ENCODE measurements at regions not wholly inside any gene's neighbourhood (a gene's known extent, or its start where the extent isn't known, plus 50 kb on each side); places are given as distances from the start of the nearest gene placed in this dataset.

GRCh38 chr11:110947096-110947495 lies 234.9 kb upstream of the ARHGAP20 start:
- H3K27ac Mint-ChIP-seq = no peak overlapping the region
- H3K36me3 Mint-ChIP-seq (ENCODE audit: insufficient read depth in 2 of 2) = no peaks in the 10 kb centered on the region
- no peak overlapping the region for H3K4me3 Mint-ChIP-seq
- H3K4me1 Mint-ChIP-seq (ENCODE audit: low read depth) = no peaks in the 10 kb centered on the region
- ATAC-seq (replicated peaks in 1 of 2) = no peak
- H3K9me3 Mint-ChIP-seq = peaks cover 2 to 6% of the 10 kb centered on the region in 2 donors
- no peak for DNase-seq
- no peaks in the 10 kb centered on the region for H3K27me3 Mint-ChIP-seq (ENCODE audit: low read depth)

- H3K4me1 Mint-ChIP-seq (ENCODE audit: low read depth) = no peaks in the 10 kb centered on the region
- no peaks in the 10 kb centered on the region for H3K36me3 Mint-ChIP-seq (ENCODE audit: insufficient read depth in 2 of 2)
- H3K27me3 Mint-ChIP-seq (ENCODE audit: low read depth) = no peaks in the 10 kb centered on the region
- no peaks in the 10 kb centered on the region for H3K9me3 Mint-ChIP-seq
- no peak overlapping the region for H3K27ac Mint-ChIP-seq
- H3K4me3 Mint-ChIP-seq = no peak overlapping the region
- ATAC-seq (replicated peaks in 1 of 2) (no peak), DNase-seq (no peak)
Observed at GRCh38 chr11:110939471-110939870, 227.2 kb upstream of the ARHGAP20 start.

- H3K4me1 Mint-ChIP-seq (ENCODE audit: low read depth) = no peaks in the 10 kb centered on the region
- H3K27me3 Mint-ChIP-seq (ENCODE audit: low read depth) = no peaks in the 10 kb centered on the region
- no peak overlapping the region for H3K4me3 Mint-ChIP-seq
- H3K36me3 Mint-ChIP-seq (ENCODE audit: insufficient read depth in 2 of 2) = no peaks in the 10 kb centered on the region
- ATAC-seq (replicated peaks in 1 of 2) (no peak), DNase-seq (no peak)
- no peaks in the 10 kb centered on the region for H3K9me3 Mint-ChIP-seq
- H3K27ac Mint-ChIP-seq = no peak overlapping the region
Observed at GRCh38 chr11:110935018-110935640, 222.9 kb upstream of the ARHGAP20 start.

GRCh38 chr11:110929129-110929528 lies 216.9 kb upstream of the ARHGAP20 start:
- ATAC-seq (replicated peaks in 1 of 2) = no peak
- no peaks in the 10 kb centered on the region for H3K9me3 Mint-ChIP-seq
- no peaks in the 10 kb centered on the region for H3K36me3 Mint-ChIP-seq (ENCODE audit: insufficient read depth in 2 of 2)
- no peak for DNase-seq
- no peaks in the 10 kb centered on the region for H3K27me3 Mint-ChIP-seq (ENCODE audit: low read depth)
- H3K27ac Mint-ChIP-seq = no peak overlapping the region
- H3K4me1 Mint-ChIP-seq (ENCODE audit: low read depth) = no peaks in the 10 kb centered on the region
- no peak overlapping the region for H3K4me3 Mint-ChIP-seq

GRCh38 chr11:110928391-110928790 lies 216.2 kb upstream of the ARHGAP20 start:
- no peaks in the 10 kb centered on the region for H3K36me3 Mint-ChIP-seq (ENCODE audit: insufficient read depth in 2 of 2)
- H3K4me1 Mint-ChIP-seq (ENCODE audit: low read depth) = no peaks in the 10 kb centered on the region

GRCh38 chr11:110921742-110922521 lies 209.7 kb upstream of the ARHGAP20 start:
- H3K27me3 Mint-ChIP-seq (ENCODE audit: low read depth) = no peaks in the 10 kb centered on the region
- H3K4me3 Mint-ChIP-seq = no peak overlapping the region
- ATAC-seq (replicated peaks in 1 of 2) = no peak
- no peaks in the 10 kb centered on the region for H3K9me3 Mint-ChIP-seq
- H3K4me1 Mint-ChIP-seq (ENCODE audit: low read depth) = no peaks in the 10 kb centered on the region
- H3K27ac Mint-ChIP-seq = no peak overlapping the region
- no peak for DNase-seq
- H3K36me3 Mint-ChIP-seq (ENCODE audit: insufficient read depth in 2 of 2) = no peaks in the 10 kb centered on the region

More at GRCh38 chr11:110928391-110928790, 216.2 kb upstream of the ARHGAP20 start:
- H3K27me3 Mint-ChIP-seq (ENCODE audit: low read depth) = no peaks in the 10 kb centered on the region
- no peak overlapping the region for H3K4me3 Mint-ChIP-seq
- no peak for ATAC-seq (replicated peaks in 1 of 2)
- H3K27ac Mint-ChIP-seq = no peak overlapping the region
- DNase-seq = no peak
- H3K9me3 Mint-ChIP-seq = no peaks in the 10 kb centered on the region

GRCh38 chr11:110919241-110919922 lies 207.1 kb upstream of the ARHGAP20 start:
- ATAC-seq (replicated peaks in 1 of 2) (no peak), DNase-seq (no peak)
- H3K27me3 Mint-ChIP-seq (ENCODE audit: low read depth) = no peaks in the 10 kb centered on the region
- peaks cover 0 to 3% of the 10 kb centered on the region in 2 donors for H3K9me3 Mint-ChIP-seq
- no peaks in the 10 kb centered on the region for H3K4me1 Mint-ChIP-seq (ENCODE audit: low read depth)
- no peak overlapping the region for H3K4me3 Mint-ChIP-seq
- H3K27ac Mint-ChIP-seq = no peak overlapping the region
- no peaks in the 10 kb centered on the region for H3K36me3 Mint-ChIP-seq (ENCODE audit: insufficient read depth in 2 of 2)

- DNase-seq (no peak), ATAC-seq (replicated peaks in 1 of 2) (no peak)
- Mint-ChIP-seq H3K27ac (no peak overlapping the region), H3K36me3 (ENCODE audit: insufficient read depth in 2 of 2) (no peaks in the 10 kb centered on the region), H3K27me3 (ENCODE audit: low read depth) (no peaks in the 10 kb centered on the region), H3K4me3 (no peak overlapping the region), H3K4me1 (ENCODE audit: low read depth) (no peaks in the 10 kb centered on the region), H3K9me3 (peaks cover 0 to 3% of the 10 kb centered on the region in 2 donors)
Observed at GRCh38 chr11:110918351-110918750, 206.1 kb upstream of the ARHGAP20 start.

GRCh38 chr11:110912437-110912836 lies 200.2 kb upstream of the ARHGAP20 start:
- peaks cover 15% of the 10 kb centered on the region for H3K4me1 Mint-ChIP-seq (ENCODE audit: low read depth)
- H3K27ac Mint-ChIP-seq = no peak overlapping the region
- peaks cover 0 to 5% of the 10 kb centered on the region in 2 donors for H3K9me3 Mint-ChIP-seq
- no peaks in the 10 kb centered on the region for H3K27me3 Mint-ChIP-seq (ENCODE audit: low read depth)
- ATAC-seq (replicated peaks in 1 of 2) (no peak), DNase-seq (no peak)
- peaks cover 0 to 2% of the 10 kb centered on the region in 2 donors for H3K36me3 Mint-ChIP-seq (ENCODE audit: insufficient read depth in 2 of 2)
- H3K4me3 Mint-ChIP-seq = no peak overlapping the region

GRCh38 chr11:110910384-110910783 lies 198.1 kb upstream of the ARHGAP20 start:
- Mint-ChIP-seq H3K4me3 (no peak overlapping the region), H3K36me3 (ENCODE audit: insufficient read depth in 2 of 2) (peaks cover 0 to 3% of the 10 kb centered on the region in 2 donors), H3K27me3 (ENCODE audit: low read depth) (no peaks in the 10 kb centered on the region), H3K9me3 (peaks cover 2 to 9% of the 10 kb centered on the region in 2 donors), H3K4me1 (ENCODE audit: low read depth) (peaks cover 20% of the 10 kb centered on the region), H3K27ac (no peak overlapping the region)
- DNase-seq (no peak), ATAC-seq (replicated peaks in 1 of 2) (no peak)

- H3K4me3 Mint-ChIP-seq = no peak overlapping the region
- ATAC-seq (replicated peaks in 1 of 2) (no peak), DNase-seq (no peak)
- no peaks in the 10 kb centered on the region for H3K27me3 Mint-ChIP-seq (ENCODE audit: low read depth)
- no peak overlapping the region for H3K27ac Mint-ChIP-seq
- H3K36me3 Mint-ChIP-seq (ENCODE audit: insufficient read depth in 2 of 2) = peaks cover 0 to 3% of the 10 kb centered on the region in 2 donors
- peaks cover 2 to 6% of the 10 kb centered on the region in 2 donors for H3K9me3 Mint-ChIP-seq
- peaks cover 20% of the 10 kb centered on the region for H3K4me1 Mint-ChIP-seq (ENCODE audit: low read depth)
Observed at GRCh38 chr11:110909336-110909735, 197.1 kb upstream of the ARHGAP20 start.

- Mint-ChIP-seq H3K4me3 (no peak overlapping the region), H3K4me1 (ENCODE audit: low read depth) (peaks cover 20% of the 10 kb centered on the region), H3K9me3 (peaks cover 2 to 6% of the 10 kb centered on the region in 2 donors), H3K27ac (no peak overlapping the region), H3K27me3 (ENCODE audit: low read depth) (no peaks in the 10 kb centered on the region), H3K36me3 (ENCODE audit: insufficient read depth in 2 of 2) (peaks cover 0 to 3% of the 10 kb centered on the region in 2 donors)
- peak; percentile 25 to 44 for ATAC-seq (replicated peaks in 1 of 2)
- DNase-seq = no peak
Observed at GRCh38 chr11:110908401-110909105, 196.3 kb upstream of the ARHGAP20 start.

GRCh38 chr11:110907629-110908028 lies 195.4 kb upstream of the ARHGAP20 start:
- peaks cover 2 to 6% of the 10 kb centered on the region in 2 donors for H3K9me3 Mint-ChIP-seq
- ATAC-seq (replicated peaks in 1 of 2) (peak; percentile 60 to 69), DNase-seq (peak in 1 of 2 donors; percentile 2)
- peaks cover 20% of the 10 kb centered on the region for H3K4me1 Mint-ChIP-seq (ENCODE audit: low read depth)
- peak overlapping the region; percentile 4 to 27 for H3K4me3 Mint-ChIP-seq
- H3K27me3 Mint-ChIP-seq (ENCODE audit: low read depth) = no peaks in the 10 kb centered on the region
- peak overlapping the region; percentile 34 for H3K27ac Mint-ChIP-seq
- H3K36me3 Mint-ChIP-seq (ENCODE audit: insufficient read depth in 2 of 2) = peaks cover 0 to 3% of the 10 kb centered on the region in 2 donors
